ENCODE measurements at regions not wholly inside any gene's neighbourhood (a gene's known extent, or its start where the extent isn't known, plus 50 kb on each side); places are given as distances from the start of the nearest gene placed in this dataset.

DNA sequence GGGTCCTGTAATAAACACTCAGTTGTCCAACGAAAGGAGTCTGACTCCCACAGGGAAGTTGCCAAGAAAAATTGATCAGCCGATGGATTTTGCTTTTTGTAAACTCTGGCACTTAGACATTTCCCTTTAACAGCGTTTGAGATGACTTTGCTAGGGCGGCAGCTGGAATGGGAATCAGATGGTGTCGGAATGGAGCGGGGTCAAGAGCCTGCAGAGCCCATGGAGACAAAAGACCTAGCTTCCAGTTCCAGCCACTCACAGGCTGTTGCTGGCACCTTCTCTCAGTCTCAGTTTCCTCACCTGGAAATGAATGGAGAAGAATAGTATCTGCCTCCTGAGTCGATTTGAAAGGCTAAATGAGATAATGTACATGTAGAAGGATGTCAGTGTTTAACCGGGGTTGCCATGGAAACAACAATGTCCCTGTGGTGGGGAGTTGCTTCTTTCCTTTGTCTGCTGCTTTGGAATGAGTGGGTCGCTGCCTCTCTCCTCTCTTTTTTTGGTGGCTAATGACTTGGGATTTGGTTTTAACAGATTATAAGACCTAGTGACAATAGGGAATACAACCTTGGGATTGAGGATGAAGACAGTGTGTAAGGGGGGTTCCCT, 137.4 kb downstream of the GAS1 start:
- ATAC-seq (no peak), DNase-seq (ENCODE audit: low spot score in 2 of 2) (no peak)
- no peaks in the 10 kb centered on the region for H3K36me3 Mint-ChIP-seq
- no peaks in the 10 kb centered on the region for H3K9me3 Mint-ChIP-seq
- no peak overlapping the region for H3K27ac Mint-ChIP-seq

DNA sequence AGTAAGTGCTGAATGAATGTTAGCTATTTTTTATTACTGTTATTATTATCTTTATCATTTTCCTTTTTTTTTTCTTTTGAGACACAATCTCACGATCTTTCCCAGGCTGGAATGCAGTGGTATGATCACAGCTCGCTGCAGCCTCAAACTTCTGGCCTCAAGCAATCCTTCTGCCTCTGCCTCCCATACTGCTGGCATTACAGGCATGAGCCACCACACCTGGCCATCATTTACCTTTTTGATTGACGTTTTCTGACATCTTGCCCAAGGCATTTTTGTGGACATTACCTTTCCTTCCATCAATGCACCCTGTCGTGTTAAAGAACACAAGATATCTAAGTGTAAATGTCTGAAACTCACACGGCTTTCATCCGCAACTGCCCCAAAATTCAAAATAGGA, 138.2 kb downstream of the GAS1 start:
- no peak for ATAC-seq
- Mint-ChIP-seq H3K27ac (no peak overlapping the region), H3K9me3 (peaks cover 0 to under 1% of the 10 kb centered on the region in 2 donors), H3K36me3 (no peaks in the 10 kb centered on the region)
- no peak for DNase-seq (ENCODE audit: low spot score in 2 of 2)

GRCh38 chr9:86807367-86807976, 139.8 kb downstream of the GAS1 start:
- peaks cover 9 to 14% of the 10 kb centered on the region in 2 donors for H3K9me3 Mint-ChIP-seq

DNA sequence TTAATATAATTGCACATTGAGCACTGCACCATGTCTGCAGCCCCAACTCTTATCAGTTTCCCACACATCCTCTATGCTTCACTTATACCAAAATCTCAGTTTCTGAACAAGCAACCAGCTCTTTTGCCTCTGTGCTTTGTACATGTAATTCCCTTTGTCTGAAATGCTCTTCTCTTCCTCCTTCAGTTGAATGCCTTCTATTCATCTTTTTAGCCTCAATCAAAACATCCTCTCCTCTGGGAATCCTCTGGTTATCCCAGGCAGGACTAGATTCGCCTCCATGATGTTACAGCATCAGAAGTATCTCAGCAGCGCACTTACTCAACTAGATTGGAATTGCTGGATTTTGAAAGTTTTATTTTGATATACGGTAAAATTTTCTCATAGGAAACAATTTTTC, 143.3 kb downstream of the GAS1 start:
- DNase-seq (ENCODE audit: low spot score in 2 of 2): no peak
- Mint-ChIP-seq H3K36me3 (no peaks in the 10 kb centered on the region), H3K9me3 (peaks cover 9 to 14% of the 10 kb centered on the region in 2 donors), H3K27ac (no peak overlapping the region)
- ATAC-seq: no peak

More at GRCh38 chr9:86807367-86807976, 139.8 kb downstream of the GAS1 start:
- Mint-ChIP-seq H3K36me3 (no peaks in the 10 kb centered on the region), H3K27ac (no peak overlapping the region)
- DNase-seq (ENCODE audit: low spot score in 2 of 2) (no peak), ATAC-seq (no peak)

DNA sequence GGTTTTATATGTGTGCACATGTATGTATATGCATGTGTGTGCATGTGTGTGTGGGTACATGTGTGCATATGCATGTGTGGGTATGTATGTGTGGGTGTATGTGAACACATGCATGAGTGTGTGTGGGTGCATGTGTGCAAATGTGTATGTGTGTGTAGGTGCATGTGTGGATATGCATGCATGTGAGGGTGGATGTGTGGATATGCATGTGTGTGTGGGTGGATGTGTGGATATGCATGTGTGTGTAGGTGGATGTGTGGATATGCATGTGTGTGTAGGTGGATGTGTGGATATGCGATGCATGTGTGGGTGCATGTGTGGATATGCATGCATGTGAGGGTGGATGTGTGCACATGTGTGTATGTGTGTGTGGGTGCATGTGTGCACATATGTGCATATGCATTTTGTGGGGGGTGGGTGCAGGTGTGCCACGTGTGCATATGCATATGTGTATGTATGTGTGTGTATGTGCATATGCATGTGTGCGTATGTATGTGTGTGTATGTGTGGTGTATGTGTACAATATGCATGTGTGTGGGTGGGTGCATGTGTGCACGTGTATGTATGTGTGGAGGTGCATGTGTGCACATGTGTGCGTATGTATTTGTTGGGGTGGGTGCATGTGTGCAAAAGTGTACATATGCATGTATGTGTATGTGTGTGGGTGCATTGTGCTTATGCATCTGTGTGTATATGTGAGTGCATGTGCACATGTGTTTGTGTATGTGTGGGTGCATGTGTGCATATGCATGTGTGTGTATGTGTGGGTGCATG, 144.2 kb downstream of the GAS1 start:
- no peaks in the 10 kb centered on the region for H3K36me3 Mint-ChIP-seq

DNA sequence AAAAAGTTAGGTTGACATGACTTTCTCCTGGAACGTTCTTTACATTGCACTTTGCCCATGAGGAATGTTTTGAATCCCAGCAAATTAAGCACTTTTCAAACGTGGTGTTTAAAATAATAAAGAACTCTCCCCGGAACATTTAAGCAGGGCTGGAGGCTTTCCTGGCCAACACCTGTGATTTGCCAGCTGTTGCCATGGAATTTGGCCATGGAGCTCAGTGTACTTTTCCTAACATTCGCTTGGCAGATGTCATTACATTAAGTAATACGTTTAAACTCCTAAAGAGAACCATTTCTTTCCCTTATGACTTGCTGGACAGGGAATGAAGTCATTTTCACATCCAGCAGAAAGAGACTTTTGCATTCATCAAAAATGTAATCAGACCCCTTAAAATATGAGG, 146.1 kb downstream of the GAS1 start:
- no peaks in the 10 kb centered on the region for H3K36me3 Mint-ChIP-seq
- no peak overlapping the region for H3K27ac Mint-ChIP-seq
- DNase-seq (ENCODE audit: low spot score in 2 of 2) (no peak), ATAC-seq (no peak)
- peaks cover 9 to 14% of the 10 kb centered on the region in 2 donors for H3K9me3 Mint-ChIP-seq

More for the DNA sequence above, 144.2 kb downstream of the GAS1 start:
- DNase-seq (ENCODE audit: low spot score in 2 of 2): no peak
- no peak overlapping the region for H3K27ac Mint-ChIP-seq
- H3K9me3 Mint-ChIP-seq: peaks cover 9 to 14% of the 10 kb centered on the region in 2 donors
- ATAC-seq: no peak

DNA sequence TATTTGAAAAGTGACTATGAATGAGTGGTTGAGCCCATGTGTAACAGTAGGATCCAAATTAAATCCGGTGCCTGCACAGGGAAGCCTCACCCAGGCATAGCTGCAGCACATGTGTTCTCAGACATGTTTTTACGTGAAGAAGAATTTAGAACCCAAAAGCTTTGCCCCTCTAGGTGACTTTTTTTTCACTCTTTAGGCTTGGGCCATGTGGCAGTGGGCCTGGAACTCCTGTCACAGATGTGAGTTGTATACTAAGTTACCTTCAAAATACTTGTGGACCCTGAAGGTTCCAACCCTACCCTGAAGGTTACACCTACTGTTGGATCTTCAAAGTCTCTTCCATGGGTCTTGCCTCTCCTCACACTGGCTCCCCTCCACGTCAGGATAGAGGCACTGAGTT, 146.6 kb downstream of the GAS1 start:
- DNase-seq (ENCODE audit: low spot score in 2 of 2): no peak
- H3K9me3 Mint-ChIP-seq: peaks cover 9 to 14% of the 10 kb centered on the region in 2 donors
- H3K36me3 Mint-ChIP-seq: no peaks in the 10 kb centered on the region
- H3K27ac Mint-ChIP-seq: no peak overlapping the region
- no peak for ATAC-seq

DNA sequence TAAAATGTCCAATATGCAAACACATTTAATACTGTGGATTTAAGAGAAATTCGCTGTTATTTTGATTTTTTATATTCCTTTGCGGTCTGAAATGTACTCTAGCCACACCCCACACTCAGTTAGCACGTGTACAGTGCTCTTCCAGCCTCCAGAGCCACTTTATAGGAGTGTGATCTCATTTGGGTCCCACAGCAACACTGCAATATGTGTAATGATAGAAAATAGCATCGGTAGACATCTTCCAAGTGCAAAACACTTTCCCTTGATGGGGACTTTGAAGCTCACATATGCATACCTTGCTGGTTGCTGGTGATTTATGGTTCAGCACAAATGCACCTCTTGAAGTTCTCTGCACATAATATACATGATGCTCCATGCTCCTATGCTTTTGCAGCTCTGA, 148.3 kb downstream of the GAS1 start:
- H3K27ac Mint-ChIP-seq: no peak overlapping the region
- peaks cover 9 to 11% of the 10 kb centered on the region in 2 donors for H3K9me3 Mint-ChIP-seq
- no peaks in the 10 kb centered on the region for H3K36me3 Mint-ChIP-seq
- no peak for DNase-seq (ENCODE audit: low spot score in 2 of 2)
- ATAC-seq: no peak

- ATAC-seq (no peak), DNase-seq (ENCODE audit: low spot score in 2 of 2) (no peak)
- Mint-ChIP-seq H3K9me3 (no peaks in the 10 kb centered on the region), H3K27ac (no peak overlapping the region), H3K36me3 (no peaks in the 10 kb centered on the region)
Measured at GRCh38 chr9:86796666-86797065, 150.6 kb downstream of the GAS1 start.

- Mint-ChIP-seq H3K27ac (no peak overlapping the region), H3K9me3 (no peaks in the 10 kb centered on the region), H3K36me3 (no peaks in the 10 kb centered on the region)
- ATAC-seq (no peak), DNase-seq (ENCODE audit: low spot score in 2 of 2) (no peak)
Measured at GRCh38 chr9:86795823-86796553, 151.3 kb downstream of the GAS1 start.

DNA sequence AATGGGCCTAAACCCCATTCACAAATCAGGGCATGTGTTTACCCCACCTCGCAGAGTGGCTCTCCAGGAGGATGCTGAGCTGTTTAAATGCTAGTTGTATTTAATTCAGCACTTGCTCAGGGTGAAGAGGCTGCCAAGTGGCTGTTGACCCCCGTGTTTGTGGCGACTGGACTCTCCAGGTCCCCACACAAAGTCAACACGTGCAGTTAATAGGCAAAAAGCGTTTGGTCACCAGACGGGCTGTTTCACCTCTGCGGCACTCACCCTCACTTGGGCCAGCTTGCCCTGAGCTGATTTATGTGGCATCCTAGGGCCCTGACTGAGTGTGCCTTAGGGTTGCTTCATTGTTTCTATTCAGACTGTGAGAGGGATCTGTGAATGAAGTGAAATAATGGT, 152.3 kb downstream of the GAS1 start:
- Mint-ChIP-seq H3K9me3 (no peaks in the 10 kb centered on the region), H3K36me3 (no peaks in the 10 kb centered on the region), H3K27ac (no peak overlapping the region)
- DNase-seq (ENCODE audit: low spot score in 2 of 2) (no peak), ATAC-seq (no peak)

DNA sequence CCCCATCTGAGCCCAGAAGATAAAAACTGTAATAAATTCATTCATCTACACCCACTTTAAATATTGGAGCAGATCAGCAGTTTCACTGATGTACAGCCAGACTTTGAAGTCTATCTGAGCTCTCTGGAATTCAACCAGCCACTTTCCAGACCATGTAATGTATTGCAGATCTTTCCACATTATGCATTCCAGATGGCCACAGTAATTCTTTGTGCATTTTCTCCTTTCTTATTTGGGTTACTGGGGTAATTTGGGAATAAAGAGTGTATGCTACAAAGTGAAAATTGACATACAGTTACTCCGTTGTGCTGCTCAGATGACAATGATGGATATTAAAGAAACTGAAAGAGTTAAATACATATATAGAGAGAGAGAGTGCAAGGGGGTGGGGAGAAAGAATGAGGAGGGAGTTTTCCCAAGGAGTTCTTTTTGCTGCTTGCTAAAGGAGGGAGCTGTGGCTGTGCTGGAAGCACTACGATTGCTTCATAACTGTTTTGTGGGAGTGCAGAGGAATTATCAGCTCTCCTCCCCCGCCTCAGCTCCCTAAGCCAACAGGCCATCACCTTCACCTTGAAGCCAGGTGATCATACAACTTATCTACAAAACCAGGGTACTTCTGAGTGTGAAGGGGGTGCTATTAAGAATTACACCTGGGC, 152.8 kb downstream of the GAS1 start:
- no peaks in the 10 kb centered on the region for H3K9me3 Mint-ChIP-seq
- H3K36me3 Mint-ChIP-seq: no peaks in the 10 kb centered on the region
- DNase-seq (ENCODE audit: low spot score in 2 of 2) (no peak), ATAC-seq (no peak)
- no peak overlapping the region for H3K27ac Mint-ChIP-seq

DNA sequence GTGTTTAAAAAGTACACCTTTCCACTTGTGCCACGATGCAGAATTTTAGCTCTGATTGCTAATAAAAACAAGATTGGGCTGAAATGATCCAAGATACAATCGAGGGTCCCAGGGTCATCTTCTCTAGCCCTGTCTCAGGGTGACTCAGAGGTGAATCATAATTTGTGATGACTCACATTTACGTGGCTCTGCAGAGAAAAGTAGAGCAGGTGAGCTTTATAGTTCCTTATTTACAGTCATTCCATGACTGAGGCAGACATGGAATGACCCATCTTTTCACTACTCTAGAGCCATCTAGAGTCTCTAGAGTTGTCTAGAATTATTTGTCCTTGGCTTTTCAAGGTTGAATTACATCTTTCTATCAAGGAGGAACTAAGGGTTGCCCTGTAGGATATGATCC, 155.2 kb downstream of the GAS1 start:
- DNase-seq (ENCODE audit: low spot score in 2 of 2) (no peak), ATAC-seq (peak; percentile 26 to 76)
- no peaks in the 10 kb centered on the region for H3K36me3 Mint-ChIP-seq
- no peak overlapping the region for H3K27ac Mint-ChIP-seq
- no peaks in the 10 kb centered on the region for H3K9me3 Mint-ChIP-seq

DNA sequence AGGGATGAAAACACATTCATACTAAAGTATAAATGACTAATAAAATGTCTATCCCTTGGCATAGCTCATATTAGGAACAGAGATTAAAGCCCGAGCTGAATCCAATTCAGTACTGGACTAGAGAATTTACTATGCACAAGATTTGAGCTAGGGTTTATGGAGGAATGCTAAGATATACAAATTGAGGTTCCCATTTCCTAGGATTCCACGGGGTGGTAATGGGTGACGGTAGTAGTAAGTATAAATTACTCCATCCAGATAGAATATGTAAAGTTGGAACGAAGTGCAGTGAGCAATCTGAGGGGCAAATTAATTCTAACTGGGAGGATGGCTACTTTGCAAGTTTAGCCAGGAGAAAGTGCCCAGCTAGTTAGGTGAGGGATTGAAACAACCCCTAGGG, 156.5 kb downstream of the GAS1 start:
- H3K9me3 Mint-ChIP-seq: no peaks in the 10 kb centered on the region
- H3K27ac Mint-ChIP-seq: no peak overlapping the region
- ATAC-seq (no peak), DNase-seq (ENCODE audit: low spot score in 2 of 2) (no peak)
- no peaks in the 10 kb centered on the region for H3K36me3 Mint-ChIP-seq

- H3K27ac Mint-ChIP-seq: no peak overlapping the region
Measured at GRCh38 chr9:86788456-86788855, 158.8 kb downstream of the GAS1 start.

DNA sequence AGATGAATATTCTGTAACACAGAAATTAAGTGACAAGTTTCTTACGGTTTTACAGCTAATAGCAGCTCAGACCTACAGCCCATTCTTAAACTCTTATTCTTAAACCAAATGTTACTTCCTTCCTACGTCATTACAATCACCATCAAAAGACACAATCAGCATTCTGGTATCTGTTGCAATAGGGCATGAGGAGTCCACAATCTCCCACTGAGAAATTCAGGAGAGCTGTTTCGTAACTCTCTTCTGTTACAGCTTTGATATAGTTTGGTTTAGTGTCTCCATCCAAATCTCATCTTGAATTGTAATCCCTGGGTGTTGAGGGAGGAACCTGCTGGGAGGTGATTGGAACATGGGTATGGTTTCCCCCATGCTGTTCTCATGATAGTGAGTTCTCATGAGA, 163.4 kb downstream of the GAS1 start:
- ATAC-seq (no peak), DNase-seq (ENCODE audit: low spot score in 2 of 2) (no peak)
- Mint-ChIP-seq H3K9me3 (no peaks in the 10 kb centered on the region), H3K36me3 (no peaks in the 10 kb centered on the region), H3K27ac (no peak overlapping the region)

More at GRCh38 chr9:86788456-86788855, 158.8 kb downstream of the GAS1 start:
- Mint-ChIP-seq H3K36me3 (no peaks in the 10 kb centered on the region), H3K9me3 (no peaks in the 10 kb centered on the region)
- ATAC-seq: no peak
- DNase-seq (ENCODE audit: low spot score in 2 of 2): no peak

DNA sequence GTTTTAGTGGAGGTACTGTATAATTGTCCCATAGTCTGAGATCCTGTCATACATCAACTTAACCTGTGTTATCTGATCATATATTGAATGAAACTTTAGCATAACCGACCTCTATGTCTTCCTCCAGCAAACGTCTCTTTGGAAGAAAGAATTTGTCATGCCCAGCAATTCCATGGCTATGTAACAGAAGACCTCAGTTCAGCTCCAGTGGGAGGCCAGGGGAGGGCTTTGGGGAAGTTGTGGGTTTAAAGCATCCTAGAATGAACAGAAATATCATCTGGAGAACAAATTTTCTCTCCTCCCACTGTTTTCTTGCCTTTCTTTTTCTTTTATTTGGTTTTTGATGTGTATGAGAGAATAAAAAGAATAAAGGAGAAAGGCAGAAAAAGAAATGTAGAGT, 164.5 kb downstream of the GAS1 start:
- Mint-ChIP-seq H3K27ac (no peak overlapping the region), H3K36me3 (no peaks in the 10 kb centered on the region), H3K9me3 (no peaks in the 10 kb centered on the region)
- ATAC-seq: no peak
- DNase-seq (ENCODE audit: low spot score in 2 of 2): no peak
